ENCODE measurements at regions not wholly inside any gene's neighbourhood (a gene's known extent, or its start where the extent isn't known, plus 50 kb on each side); places are given as distances from the start of the nearest gene placed in this dataset.

DNA sequence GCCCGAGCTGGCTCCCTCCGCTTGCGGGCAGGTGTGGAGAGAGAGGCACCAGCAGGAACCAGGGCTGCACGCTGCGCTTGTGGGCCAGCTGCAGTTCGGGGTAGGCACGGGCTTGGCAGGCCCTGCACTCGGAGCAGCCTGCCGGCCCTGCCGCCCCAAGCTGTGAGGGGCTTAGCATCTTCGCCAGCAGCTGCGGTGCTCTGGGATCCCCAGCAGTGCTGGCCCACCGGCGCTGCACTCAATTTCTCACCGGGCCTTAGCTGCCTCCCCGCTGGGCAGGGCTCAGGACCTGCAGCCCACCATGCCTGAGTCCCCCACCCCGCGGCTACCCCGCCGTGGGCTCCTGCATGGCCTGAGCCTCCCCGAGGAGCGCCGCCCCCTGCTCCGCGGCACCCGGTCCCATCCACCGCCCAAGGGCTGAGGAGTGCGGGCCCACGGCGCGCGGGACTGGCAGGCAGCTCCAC, 434.4 kb upstream of the RGPD4 start:
- Histone ChIP-seq H3K27ac (no peak overlapping the region), H3K4me3 (no peak overlapping the region), H3K27me3 (no peaks in the 10 kb centered on the region), H3K36me3 (no peaks in the 10 kb centered on the region), H3K4me1 (no peaks in the 10 kb centered on the region), H3K9me3 (no peaks in the 10 kb centered on the region)
- DNase-seq (ENCODE audit: low spot score in 2 of 2) = no peak
- TF ChIP-seq, protein P1, sequence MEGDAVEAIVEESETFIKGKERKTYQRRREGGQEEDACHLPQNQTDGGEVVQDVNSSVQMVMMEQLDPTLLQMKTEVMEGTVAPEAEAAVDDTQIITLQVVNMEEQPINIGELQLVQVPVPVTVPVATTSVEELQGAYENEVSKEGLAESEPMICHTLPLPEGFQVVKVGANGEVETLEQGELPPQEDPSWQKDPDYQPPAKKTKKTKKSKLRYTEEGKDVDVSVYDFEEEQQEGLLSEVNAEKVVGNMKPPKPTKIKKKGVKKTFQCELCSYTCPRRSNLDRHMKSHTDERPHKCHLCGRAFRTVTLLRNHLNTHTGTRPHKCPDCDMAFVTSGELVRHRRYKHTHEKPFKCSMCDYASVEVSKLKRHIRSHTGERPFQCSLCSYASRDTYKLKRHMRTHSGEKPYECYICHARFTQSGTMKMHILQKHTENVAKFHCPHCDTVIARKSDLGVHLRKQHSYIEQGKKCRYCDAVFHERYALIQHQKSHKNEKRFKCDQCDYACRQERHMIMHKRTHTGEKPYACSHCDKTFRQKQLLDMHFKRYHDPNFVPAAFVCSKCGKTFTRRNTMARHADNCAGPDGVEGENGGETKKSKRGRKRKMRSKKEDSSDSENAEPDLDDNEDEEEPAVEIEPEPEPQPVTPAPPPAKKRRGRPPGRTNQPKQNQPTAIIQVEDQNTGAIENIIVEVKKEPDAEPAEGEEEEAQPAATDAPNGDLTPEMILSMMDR (IDR thresholded peaks at IDR 0.05) = no peak
- intact Hi-C loops (cut with DNase I) = no loop called here

DNA sequence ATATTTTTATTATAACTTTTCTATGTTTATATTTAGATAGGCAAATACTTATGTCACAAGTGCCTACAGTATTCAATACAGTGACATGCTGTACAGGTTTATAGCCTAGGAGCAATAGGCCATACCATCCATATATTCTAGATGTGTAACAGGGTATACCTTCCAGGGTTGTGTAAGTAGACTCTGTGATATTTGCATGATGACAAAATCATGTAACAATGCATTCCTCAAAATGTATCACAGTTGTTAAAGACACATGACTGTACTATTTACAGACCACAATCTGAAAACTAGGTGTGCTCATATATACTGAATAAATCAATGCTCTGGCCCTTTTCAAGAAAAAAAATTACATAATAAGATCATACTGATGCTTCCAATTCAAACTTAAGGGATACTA, 433.2 kb upstream of the RGPD4 start:
- no peaks in the 10 kb centered on the region for H3K4me1 ChIP-seq
- no peaks in the 10 kb centered on the region for H3K9me3 ChIP-seq
- H3K27ac ChIP-seq = no peak overlapping the region
- intact Hi-C loops (cut with DNase I) = no loop called here
- H3K36me3 ChIP-seq = no peaks in the 10 kb centered on the region
- no peak for DNase-seq (ENCODE audit: low spot score in 2 of 2)
- no peak overlapping the region for H3K4me3 ChIP-seq
- TF ChIP-seq, protein P1 (IDR thresholded peaks at IDR 0.05) = no peak
- H3K27me3 ChIP-seq = no peaks in the 10 kb centered on the region

DNA sequence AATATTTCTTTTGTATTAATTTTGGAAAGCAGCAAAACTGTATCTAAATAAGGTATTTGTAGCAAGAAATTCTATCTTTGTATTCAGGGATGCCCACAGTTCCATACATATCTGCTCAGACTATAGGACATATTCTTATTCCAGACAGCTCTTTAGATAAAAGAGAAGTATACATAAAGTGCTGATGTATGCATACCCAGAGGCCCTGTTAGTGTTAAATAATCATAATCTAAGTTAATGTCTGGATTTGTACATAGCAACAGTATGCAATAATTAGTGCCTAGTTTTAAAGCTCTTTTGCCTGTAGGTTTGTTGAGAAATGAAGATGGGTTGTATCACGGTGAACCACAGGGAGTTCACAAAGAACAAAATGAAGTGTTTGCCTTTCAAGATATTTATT, 428.0 kb upstream of the RGPD4 start:
- Histone ChIP-seq H3K36me3 (no peaks in the 10 kb centered on the region), H3K4me3 (no peak overlapping the region), H3K9me3 (no peaks in the 10 kb centered on the region), H3K27ac (no peak overlapping the region), H3K4me1 (no peaks in the 10 kb centered on the region), H3K27me3 (no peaks in the 10 kb centered on the region)
- intact Hi-C loops (cut with DNase I) = no loop called here
- DNase-seq (ENCODE audit: low spot score in 2 of 2) = no peak
- TF ChIP-seq, protein P1 (IDR thresholded peaks at IDR 0.05) = no peak

DNA sequence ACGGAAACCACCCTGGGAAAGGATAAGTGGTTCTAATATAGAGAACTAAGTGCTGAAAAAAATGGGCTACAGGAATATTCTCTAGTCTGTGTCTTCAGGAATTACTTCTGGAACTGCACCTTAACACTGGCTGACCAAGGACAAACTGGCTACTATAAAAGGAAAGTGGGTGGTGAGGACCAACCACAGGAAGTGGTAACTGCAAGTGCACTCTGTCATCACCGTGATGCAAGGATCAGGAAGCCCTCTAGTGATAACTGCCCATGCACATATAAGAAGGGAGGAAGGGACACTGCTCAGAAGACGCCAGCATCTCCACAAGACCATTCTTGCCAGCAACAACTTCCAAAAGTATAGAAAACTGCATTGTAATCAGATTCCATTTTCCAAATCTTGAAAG, 424.4 kb upstream of the RGPD4 start:
- H3K4me3 ChIP-seq = no peak overlapping the region
- H3K27ac ChIP-seq = no peak overlapping the region
- intact Hi-C loops (cut with DNase I) = no loop called here
- H3K4me1 ChIP-seq = no peaks in the 10 kb centered on the region
- no peaks in the 10 kb centered on the region for H3K9me3 ChIP-seq
- TF ChIP-seq, protein P1 (IDR thresholded peaks at IDR 0.05) = no peak
- H3K27me3 ChIP-seq = no peaks in the 10 kb centered on the region
- DNase-seq (ENCODE audit: low spot score in 2 of 2) = no peak
- no peaks in the 10 kb centered on the region for H3K36me3 ChIP-seq

DNA sequence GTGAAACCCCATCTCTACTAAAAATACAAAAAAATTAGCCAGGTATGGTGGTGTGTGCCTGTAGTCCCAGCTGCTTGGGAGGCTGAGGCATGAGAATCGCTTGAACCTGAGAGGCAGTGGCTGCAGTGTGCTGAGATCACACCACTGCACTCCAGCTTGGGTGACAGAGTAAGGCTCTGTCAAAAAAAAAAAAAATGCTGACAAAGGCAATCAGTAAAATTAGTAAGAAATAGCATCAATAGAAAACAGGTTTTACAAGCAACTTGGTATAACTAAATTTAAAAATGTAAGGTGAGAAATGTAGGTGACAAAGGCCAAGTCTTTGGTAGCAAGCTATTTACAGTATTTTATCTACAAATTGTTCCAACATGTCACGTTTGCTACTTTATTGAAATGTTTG, 421.4 kb upstream of the RGPD4 start:
- H3K27me3 ChIP-seq = no peaks in the 10 kb centered on the region
- H3K27ac ChIP-seq = no peak overlapping the region
- no peaks in the 10 kb centered on the region for H3K9me3 ChIP-seq
- no peaks in the 10 kb centered on the region for H3K4me1 ChIP-seq
- DNase-seq (ENCODE audit: low spot score in 2 of 2) = no peak
- intact Hi-C loops (cut with DNase I) = no loop called here
- no peak overlapping the region for H3K4me3 ChIP-seq
- TF ChIP-seq, protein P1 (IDR thresholded peaks at IDR 0.05) = no peak
- no peaks in the 10 kb centered on the region for H3K36me3 ChIP-seq

DNA sequence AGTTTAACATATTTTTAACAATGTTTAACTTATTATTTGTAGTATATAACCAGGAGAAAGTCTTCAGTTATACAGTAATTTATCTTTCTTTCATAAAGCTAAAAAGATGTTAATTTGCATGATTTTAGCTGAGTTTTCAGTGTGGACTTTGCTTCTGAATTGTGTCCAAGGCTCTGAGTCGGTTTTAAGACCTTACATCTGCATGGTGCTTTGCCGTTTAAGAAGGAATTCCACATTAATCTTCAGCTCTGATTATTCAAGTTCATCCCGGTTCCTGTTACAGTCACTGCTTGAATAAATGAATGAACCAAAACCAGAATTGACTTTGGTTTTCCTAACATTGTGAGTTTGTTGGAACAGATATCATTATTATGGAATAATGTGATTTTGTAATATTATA, 419.7 kb upstream of the RGPD4 start:
- Histone ChIP-seq H3K4me1 (peaks cover 0 to 8% of the 10 kb centered on the region in 2 donors), H3K27ac (no peak overlapping the region), H3K4me3 (no peak overlapping the region), H3K36me3 (no peaks in the 10 kb centered on the region), H3K9me3 (no peaks in the 10 kb centered on the region), H3K27me3 (no peaks in the 10 kb centered on the region)
- intact Hi-C loops (cut with DNase I) = no loop called here
- DNase-seq (ENCODE audit: low spot score in 2 of 2) = no peak
- TF ChIP-seq, protein P1 (IDR thresholded peaks at IDR 0.05) = no peak
